NCI-H2081 (cell line): ENCODE measurements at regions not wholly inside any gene's neighbourhood (a gene's known extent, or its start where the extent isn't known, plus 50 kb on each side); places are given as distances from the start of the nearest gene placed in this dataset.

Experiments
- DNase-seq, 2 experiments: peaks; one replicate each; lab custom pipeline; 2025; lab: John Stamatoyannopoulos, UW

DNA sequence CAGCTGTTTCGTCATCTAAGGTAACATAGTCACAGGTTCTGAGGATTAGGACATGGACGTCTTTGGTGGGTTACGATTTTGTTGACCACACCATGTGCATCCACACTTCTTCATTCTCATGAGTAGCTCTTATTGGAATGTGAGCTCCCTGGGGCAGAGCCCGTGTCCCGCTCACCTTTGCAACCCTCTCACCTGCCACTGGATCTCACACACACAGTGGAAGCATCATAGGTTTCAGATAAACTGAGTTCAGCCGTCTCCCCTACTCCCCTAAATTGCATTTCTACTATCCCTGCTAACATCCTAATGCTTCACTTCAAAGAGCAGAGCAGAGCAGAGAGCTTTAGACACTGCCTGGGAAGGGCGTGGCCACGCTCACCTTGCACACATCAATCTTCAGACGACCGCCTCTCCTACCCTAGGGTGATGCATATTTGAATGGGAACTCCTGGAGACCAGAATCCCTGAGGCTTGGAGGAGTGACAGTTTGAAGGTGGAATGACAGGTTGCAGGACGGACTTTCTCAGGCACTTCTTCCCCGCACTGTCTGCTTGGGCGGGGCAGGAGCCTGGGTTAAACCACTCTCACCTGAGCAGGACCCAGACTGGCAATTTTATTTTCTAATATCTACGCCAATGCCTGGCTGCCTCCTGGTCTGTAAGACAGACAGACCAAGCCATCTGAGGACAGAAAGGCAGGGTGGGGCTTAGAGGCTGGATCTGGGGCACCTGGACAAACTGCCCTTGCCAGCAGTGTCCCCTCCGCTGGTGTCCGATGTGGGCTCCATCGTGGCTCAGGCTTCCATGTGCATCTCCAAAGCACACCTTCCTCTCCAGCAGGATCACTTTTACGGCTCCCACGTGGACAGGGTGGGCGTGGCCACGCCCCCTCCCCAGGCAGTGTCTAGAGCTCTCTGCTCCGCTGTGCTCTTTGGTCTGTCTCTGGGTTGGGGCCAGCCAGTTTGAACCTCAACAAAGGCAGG is 229.5 kb upstream of the COPS8 start:
- DNase-seq: no peak

DNA sequence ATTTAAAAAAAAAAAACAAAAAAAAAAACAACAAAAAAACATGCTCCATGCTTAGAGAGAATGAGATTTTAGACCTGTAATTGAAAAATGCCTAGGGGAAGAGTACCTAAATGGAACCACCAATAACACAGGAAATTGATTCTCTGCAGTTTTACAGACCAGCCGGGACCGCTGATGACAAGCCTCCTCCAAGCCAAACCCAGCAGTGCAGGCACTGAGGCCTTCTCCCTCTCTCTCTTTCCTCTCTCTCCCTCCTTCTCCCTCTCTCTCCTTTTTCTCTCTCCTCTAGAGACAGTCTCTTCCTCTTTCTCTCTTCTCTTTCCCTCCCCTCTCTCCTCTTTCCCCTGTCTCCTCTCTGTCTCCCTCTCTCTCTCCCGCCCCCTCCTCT is 228.8 kb upstream of the COPS8 start:
- DNase-seq: no peak

DNA sequence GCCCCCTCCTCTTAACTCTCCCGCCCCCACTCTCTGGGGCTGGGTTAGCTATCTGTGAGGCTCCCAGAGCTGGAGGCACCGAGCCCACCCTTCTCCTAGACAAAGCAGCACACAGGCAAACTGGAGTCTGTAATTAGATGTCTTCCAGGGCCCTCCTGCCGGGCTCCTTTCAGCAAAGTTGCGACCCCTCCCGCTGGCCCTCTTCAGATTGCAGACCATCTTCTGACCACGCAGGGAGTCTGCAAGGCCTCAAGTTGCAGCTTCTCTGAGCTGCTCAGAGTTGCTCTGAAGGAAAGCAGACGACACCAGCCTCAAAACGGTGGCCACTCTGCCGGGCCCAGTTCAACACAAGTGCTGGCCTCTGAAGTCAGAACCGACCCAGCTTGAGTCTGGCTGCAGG is 228.4 kb upstream of the COPS8 start:
- DNase-seq: no peak

- DNase-seq: no peak
Measured at GRCh38 chr2:236857781-236858180, 227.9 kb upstream of the COPS8 start.

DNA sequence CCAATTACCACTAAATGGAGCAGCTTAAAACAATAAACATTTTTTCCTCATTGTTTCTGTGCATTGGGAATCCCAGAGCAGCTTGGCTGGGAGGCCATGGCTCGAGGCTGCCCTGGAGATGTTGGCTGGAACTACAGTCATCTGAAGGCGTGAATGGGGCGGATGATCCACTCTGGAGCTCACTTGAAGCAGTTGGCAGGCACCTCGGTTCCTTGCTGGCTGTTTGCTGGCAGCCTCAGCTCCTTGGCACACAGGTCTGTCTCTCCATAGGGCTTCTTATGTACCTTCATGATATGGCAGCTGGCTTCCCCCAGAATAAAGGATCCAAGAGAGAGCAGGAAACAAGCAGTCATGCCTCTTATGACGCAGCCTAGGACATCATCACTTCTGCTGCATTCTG is 227.0 kb upstream of the COPS8 start:
- DNase-seq: no peak

GRCh38 chr2:236859908-236860307 is 225.8 kb upstream of the COPS8 start:
- DNase-seq: no peak

DNA sequence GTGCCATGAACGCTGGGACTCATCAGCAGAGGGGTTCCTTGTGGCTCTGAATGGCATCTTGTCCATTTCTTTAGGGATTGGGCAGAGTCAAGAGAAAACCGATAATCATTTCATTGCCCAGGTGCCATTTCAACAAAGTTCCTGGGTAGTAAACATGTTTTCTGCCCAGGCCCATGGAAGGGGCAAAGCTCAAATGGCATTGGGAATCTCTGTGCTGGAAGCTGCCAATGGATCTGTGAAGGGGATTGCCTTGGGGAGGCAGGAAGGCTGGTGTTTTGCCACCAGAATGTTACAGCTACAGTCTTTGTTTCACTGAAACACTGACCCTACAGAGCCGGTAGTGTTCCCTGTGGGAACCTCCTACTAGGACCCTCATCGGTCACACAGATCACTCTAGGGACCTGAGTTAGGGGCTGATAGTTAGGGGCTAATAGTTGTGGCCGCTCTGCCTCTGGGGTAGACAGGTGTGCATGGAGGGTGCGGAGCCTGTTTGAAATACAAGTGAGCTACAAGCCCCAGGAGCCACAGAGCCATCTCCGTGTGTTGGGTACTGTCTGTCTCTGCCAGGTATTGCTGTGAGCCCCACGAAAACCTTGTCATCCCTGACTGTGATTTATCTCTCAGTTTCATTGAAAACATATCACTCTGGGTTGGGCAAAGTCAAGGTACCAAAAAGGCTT is 224.4 kb upstream of the COPS8 start:
- no peak for DNase-seq

DNA sequence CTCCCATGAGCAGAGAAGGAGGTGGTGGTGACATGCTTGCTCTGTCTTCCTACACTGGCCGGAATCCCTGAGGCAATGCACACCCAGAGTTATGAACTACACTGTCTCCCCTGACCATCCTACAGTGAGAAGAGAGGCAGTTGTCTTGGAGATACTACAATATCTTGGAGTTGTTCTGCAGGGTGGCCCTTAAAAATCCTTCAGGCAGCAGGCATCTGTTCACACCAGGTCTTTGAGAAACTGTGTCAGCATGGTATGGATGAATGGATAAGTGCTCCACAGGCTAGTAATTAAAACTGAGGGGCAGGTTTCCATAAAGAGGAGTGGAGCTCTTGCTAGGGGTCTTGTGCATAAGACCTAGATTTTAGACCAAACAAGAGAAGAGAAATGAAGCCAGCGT is 223.7 kb upstream of the COPS8 start:
- no peak for DNase-seq

- no peak for DNase-seq
Measured at GRCh38 chr2:236862526-236862925, 223.2 kb upstream of the COPS8 start.

- no peak for DNase-seq
Measured at GRCh38 chr2:236862961-236863728, 222.5 kb upstream of the COPS8 start.

DNA sequence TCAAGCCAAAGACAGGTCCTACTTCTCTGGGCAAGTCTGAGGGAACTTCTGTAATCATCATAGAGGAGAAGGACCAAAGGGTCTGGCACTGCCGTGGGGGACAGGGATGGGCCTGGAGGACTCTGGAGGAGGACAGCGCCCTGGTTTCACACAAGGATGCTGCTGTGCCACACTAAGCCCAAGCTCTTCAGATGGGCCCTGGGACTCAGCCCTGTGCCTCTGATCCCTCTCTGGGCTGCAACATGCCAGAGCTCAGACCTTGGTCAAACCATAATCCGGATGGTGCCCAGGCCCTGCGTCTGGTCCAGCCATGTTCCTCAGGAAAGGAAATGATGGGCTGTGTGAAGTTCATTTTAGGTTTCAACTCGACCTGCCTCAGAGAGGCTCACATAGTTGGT is 222.0 kb upstream of the COPS8 start:
- no peak for DNase-seq

GRCh38 chr2:236865052-236865451 is 220.6 kb upstream of the COPS8 start:
- DNase-seq: no peak

GRCh38 chr2:236866542-236867340 is 218.9 kb upstream of the COPS8 start:
- no peak for DNase-seq

DNA sequence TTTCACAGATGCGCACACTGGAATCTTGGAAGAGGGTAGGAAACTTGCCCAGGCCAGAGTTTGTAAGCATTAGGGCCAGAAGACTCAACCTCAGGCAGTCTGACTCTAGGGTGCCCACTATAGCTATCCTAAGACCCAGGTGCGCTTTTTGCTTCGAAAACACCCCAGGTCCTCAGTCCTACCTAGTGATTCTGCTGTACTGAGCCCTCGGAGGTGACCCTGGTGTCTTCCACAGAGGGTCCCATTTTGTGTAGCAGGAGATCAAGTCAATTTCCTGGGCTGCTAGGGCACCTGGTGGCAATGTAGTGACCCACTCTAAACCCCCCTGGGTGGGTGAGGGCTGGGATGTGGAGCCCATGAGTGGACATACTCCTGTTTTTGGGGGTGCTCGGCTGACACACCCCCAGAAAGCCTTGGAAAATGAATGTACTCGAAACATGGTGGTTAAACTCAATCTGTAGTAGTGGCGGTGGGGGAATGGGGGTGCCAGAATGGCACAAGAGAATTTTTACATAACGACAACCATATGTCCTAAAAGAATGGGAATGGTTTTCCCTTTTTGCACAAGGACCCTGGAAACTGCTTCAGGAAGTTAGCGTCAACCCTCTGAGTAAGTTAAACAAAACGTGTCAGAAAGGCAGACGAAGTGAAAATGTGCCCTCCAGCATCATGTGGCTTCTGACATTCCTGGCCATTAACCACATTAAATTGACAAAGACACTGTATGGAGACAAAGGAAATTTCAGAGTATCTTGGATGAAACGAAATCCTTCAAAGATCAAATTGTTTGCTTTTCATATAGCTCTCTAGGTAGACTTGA is 218.0 kb upstream of the COPS8 start:
- no peak for DNase-seq

GRCh38 chr2:236870370-236870769 is 215.3 kb upstream of the COPS8 start:
- DNase-seq: no peak

DNA sequence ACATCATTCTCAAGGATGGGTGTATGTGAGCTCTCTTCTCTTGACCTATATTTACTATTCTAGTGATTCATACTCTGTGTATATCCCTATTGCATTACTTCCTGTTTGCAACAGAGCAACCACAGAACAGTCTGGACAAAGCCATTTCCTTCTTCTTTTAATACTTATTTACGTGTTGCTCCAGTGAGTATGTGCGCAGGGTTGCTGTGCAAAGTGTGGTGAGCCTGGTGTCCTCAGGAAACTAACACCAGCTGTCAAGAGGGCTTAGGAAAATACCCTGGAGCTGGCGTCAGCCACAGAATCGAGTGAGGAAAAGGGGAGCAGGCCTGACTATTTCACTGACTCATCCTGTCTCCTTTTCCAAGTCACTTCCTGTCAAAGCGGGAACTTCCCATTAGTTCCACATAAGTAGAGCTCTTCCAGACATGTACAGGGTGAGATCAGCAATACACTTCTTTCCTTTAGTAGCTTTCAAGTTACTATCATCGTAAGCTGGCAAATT is 214.1 kb upstream of the COPS8 start:
- no peak for DNase-seq

DNA sequence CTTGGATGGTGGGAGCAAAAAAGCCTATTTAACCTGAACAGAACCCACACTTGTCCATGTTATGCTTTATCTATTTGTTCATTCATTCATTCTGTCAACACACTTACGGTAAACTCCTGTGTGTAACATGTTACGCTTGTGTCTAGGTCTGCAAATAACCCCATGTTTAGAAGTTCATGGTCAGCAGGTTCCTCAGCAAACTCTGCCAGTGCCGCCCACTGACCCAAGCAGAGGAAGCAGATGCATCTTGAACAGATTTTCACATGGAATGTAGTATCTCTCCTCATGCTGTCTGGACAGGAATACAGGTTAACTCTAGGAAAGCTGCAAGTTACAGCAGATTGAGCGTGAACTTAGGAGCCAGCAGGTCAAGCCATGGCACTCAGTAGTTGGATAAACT is 213.7 kb upstream of the COPS8 start:
- DNase-seq: no peak

DNA sequence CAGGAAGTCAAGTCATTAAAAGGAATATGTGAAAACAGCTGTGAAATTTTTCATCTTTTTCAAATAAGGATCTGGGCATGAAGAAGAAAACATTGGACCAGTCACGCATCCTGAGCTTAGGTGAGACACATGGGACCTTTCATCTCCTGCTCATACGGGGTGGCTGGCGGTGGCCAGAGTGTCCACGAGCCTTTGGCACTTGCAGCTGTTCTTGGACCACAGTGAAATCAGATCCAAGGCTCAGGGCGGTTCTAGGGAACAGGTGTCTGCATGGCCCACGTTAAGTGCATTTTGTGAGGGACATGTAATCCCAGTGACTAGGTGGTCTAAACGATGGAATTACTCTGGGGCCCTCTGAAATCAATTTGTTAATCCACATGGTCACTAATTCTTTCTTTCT is 212.7 kb upstream of the COPS8 start:
- DNase-seq: no peak

DNA sequence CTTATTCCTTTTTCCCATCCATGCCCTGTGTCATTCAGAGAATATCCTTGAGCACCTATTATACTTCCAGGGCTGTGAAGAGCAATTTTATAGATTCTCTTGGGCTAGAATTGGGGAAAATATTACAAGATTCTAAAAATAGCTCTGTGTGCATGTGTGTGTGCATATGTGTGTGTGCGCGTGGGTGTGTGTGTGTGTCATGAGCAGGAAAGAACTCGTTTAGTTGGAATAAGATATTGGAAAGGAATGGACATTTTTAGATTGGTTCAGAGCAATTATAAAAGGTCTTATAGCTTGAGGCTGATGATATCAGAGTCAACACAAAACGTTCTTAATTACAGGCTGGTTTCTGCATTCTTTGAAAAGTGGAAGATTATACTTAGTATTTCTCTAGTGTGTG is 212.1 kb upstream of the COPS8 start:
- DNase-seq: no peak

- no peak for DNase-seq
Measured at GRCh38 chr2:236874866-236875481, 210.7 kb upstream of the COPS8 start.
